Fibroblast of skin of right biceps (primary cell): ENCODE measurements at regions not wholly inside any gene's neighbourhood (a gene's known extent, or its start where the extent isn't known, plus 50 kb on each side); places are given as distances from the start of the nearest gene placed in this dataset.
"Not testable (repeated sequence)": the region's sequence is repeated elsewhere in the genome, so short reads cannot be mapped to it uniquely, and the experiment has no call there.

Experiments
- DNase-seq: peaks from one replicate; pipeline ENCODE4 v3.0.0-alpha.2; 2013

DNA sequence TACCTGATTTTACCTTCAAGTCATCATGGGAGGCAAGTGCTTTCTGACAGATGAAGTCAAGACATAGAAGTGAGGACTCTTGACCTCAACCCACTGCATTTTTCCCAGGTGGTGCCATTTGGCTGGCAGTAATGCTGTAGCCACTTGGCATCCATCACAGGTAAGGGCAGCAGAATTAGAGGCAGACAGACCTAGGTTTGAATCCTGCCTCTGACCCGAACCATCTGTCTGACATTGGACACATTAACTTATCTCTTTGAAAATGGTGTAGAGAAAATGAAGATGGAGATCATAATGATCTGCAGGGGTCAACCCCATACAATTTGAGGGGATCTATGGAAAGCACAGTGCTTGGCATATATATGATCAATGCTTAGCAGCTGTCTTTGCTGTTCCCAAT is 505.5 kb downstream of the NPIPA7 start:
- DNase-seq: no peak

DNA sequence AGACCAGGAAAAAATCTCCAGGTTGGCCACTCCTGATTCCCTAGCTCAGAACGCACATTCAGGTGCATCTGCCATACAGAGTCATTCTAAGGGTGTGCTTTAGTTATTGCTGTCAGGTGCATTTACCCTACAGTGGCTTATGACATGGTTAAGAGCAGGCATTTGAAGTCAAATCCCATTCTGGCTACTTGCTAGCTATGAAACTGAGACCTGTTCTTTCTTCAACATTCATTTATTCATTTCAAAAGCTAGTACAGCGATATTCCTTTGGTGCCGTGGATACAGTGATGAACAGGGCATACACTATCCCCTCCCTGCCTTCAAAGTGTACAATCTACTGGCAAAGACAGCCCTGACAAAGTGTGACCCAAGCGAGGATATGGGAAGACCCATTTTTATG is 508.3 kb downstream of the NPIPA7 start:
- DNase-seq: no peak

DNA sequence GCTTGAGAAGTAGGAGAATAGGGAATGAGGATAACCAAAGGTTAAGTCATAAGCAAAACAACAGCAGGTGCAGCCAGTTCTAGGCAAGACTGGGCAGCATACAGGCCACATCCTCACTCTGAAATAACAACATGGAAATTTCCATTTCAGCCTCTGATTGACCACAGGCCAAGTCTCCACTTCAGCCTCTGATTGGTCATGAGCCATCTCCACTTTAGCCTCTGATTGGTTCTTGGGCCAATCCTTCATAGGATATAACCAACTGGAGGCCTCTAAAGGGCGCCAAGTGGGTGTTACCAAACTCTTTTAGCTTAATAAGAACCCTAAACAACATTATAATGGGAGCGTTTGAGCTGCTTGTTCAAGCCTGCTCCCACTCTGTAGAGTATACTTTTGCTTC is 512.0 kb downstream of the NPIPA7 start:
- DNase-seq: no peak

DNA sequence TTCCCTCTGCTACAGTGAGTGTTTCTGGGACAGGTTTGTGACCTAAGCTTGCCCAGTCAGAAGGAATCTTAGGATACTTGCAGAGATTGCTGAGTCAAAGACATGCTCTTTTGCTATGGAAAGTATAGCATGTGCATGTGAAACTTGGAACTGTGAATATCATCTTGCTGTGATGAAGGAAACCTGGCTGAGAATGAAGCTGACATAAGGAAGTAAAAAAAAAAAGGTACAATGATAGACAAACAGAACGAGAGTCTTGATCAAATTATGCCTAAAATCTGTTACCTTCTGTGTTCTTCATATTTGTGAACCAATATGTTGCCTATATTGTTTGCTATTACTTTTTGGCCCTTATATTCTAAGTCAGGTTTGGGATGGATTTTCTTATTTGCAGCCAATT is 525.7 kb downstream of the NPIPA7 start:
- no peak for DNase-seq

DNA sequence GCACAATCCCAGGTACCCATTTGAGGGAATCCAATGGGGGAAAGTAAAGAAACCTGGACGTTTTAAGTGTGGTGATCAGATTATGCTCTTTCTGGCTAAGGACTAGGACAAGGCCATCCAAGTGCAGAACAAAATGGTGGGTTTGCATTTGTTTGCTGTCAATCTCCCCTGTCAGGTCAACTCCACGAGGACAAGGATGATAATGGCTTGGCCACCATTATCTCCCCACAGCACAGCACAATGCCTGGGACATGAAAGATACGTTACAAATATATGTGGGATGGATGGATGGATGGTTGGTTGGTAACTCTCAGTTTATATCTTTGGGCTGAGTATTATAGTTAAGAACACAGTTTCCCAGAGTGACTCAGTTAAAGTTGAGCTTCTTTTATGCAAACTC is 526.9 kb downstream of the NPIPA7 start:
- no peak for DNase-seq

DNA sequence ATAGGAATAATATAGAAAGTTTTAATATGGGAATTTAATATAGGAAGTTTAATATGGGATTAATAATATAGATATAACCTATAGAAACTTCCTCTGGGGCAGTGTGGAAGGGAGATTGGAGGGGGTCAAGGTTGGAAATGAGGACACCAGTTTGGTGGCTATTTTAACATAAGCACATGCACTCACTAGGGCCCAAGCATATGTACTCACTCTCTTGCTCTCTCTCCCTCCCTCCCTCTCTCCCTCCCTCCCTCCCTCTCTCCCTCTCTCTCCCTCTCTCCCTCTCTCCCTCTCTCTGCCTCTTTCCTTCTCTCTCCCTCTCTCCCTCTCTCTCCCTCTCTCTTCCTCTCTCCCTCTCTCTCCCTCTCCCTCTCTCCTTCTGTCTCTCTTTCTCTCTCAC is 528.1 kb downstream of the NPIPA7 start:
- no peak for DNase-seq

DNA sequence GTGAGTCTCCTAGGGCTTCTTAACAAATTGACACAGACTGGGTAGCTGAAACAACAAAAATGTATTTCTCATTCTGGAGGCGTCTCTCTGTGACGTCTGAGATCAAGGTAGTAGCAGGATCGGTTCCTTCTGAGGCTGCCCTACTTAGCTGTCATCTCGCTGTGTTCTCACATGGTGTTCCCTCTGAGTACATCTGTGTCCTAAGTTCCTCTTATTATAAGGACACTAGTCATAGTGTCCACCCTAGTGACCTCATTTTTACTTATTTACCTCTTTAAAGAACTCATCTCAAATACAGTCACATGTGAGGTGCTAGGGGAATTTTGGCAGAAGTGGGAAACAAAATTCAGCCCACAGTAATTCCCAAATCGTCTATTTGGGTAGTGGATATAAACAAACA is 529.1 kb downstream of the NPIPA7 start:
- DNase-seq: no peak

DNA sequence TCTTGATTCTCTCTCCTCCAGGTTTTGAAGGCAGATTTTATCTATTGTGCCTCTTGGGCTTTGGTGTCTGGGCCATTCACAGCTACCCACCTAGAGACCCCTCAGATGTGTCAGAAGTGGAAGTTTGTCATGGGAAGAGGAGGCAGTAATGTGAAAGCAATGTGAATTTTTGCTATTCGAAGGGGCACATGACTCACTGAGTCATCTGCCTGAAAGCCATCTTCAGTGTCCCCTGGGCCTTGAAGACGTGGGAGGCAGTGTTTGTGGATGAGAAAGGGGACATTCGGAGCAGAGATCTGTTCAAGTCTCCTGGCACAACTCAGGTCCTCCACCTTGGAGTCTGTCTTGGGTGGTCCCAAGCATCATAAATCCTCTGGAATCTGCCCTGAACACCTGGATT is 530.2 kb downstream of the NPIPA7 start:
- no peak for DNase-seq

DNA sequence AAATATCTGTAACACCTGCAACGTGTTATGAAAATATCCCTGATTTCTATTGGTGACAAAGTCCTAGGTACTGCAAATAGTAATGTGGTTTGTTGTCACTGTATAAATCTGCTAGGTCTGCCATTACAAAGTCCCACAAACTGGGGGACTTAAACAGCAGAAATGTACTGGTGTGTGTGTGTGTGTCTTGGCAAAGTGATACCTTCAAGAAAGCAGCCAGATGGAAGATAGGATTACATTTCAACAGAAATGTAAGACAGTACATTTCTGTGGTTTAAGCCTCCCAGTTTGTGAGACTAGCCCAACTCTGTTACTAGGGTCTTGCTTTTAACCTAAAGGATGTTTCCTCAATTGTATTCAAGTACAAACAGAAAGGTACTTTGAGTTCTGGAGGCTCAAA is 531.7 kb downstream of the NPIPA7 start:
- DNase-seq: no peak

DNA sequence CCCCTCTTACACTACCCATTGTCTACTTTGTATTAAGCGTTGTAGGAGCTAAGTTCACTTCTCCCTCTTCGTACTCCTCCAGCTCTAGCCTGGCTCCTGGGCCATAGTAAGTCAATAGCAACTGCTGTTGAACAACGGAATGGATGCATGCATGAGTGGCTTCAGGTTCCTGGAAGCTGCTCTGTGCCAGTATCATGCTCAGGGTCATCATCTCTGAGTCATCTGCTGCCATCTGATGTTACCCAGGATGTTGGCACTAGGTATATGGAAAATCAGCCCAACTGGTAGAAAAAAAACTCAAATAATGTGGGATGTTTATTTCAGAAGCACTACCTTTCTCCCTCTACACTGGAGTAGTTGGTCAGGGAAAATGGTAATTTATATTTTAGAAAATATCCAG is 536.8 kb downstream of the NPIPA7 start:
- DNase-seq: no peak

DNA sequence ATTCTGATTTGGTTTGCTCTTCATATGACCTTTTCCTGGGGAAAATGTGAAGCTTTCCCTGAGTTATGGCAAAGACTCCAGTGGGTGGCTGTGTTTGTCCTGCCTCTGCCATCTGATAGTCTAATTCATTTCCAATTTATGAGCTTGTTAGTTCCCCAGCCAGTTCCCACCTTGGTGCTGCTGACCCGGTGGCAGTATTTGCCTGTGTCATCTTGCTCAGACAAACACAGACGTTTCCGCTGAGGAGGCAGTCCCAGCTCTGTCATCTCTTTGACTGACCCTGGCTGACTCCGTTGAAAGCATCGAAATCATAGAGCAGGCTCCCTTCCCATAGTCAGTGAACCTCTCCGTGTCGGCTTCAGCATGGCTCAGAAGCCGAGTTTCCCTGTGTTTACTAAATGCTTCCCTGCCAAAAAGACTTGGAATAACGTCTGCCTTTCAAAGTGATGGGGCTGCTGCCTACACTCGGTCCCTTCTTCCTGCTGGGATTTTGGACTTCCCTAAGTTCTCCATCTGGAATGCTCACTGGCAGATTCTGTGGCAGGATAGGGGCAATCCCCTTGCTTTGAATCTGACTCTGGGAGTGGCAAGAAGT is 538.3 kb downstream of the NPIPA7 start:
- no peak for DNase-seq

DNA sequence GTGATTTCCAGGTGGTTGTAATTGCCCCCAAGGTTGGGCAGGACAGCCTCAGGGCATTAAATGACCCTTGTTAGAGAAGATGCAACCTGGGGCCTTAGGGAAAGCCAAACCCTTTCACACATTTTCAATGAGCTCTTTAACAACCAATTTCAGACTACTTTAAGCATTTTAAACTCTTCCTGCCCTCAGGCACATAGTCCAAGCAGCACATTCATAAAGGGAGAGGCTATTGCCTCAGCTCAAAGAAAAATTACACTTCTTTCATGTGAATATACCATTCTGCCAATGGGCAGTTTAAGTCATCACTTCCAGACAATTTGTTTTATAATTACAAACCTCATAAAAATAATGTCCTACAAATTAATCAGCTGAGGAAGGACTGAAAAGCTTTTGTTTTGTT is 544.5 kb downstream of the NPIPA7 start:
- no peak for DNase-seq

DNA sequence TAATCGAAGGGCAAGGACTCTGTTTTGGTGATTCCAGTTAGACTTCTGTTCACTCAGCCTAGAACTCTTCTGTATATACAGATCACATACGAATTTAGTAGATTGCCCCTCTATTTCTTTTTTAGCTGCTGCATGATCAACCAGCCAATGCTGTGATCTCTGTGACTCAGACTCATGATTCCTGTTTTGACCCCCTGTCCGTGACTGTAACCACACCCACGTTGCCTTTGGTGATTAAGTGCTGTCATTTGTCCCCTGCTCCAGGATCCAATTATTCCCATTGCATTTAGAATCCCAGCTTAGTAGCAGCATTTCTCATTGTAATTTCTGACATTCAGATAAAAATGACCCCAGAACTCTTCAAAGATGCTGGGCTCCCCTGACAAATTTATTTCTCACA is 545.7 kb downstream of the NPIPA7 start:
- DNase-seq: no peak

DNA sequence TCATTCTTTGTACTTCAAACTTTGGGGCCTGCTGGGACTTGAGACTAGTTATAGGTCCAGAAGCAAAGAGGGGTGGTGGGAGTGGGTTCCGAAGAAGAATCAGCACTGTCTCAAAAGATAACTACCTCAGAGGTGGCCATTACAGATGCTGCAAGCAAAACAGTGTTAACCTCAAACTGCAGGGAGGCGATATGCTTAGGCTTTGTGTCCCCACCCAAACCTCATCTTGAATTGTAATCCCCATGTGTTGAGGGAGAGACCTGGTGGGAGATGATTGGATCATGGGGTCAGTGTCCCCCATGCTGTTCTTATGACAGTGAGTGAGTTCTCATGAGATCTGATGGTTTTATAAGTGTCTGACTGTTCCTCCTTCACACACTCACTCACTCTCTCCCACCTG is 545.3 kb downstream of the XYLT1 start:
- no peak for DNase-seq

DNA sequence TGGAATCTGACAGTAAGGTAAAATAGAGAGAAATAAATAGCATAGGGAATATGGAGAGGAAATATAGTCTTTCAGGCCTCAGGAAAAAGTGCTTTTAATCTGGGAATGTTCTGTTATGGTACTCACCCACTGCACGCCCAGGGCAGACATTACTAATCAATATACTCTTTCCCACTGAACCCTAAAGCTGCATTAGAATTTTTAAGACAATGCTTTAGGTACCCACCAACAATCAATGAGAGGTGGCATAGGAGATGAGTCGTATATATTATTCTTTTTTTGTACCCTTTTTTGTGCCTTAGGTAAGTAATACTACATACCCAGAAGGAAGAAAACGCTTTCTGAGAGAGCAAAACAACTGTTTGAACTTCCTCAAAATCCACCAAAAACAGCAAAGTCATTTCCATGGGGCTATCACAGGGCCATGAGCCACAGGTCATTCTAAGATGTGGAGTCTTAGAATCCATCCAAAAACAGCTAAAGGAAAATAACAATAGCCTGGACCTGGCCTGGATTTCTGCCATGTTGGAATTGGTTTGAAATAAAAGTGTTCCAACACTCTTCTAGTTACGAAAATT is 542.1 kb downstream of the XYLT1 start:
- DNase-seq: no peak

DNA sequence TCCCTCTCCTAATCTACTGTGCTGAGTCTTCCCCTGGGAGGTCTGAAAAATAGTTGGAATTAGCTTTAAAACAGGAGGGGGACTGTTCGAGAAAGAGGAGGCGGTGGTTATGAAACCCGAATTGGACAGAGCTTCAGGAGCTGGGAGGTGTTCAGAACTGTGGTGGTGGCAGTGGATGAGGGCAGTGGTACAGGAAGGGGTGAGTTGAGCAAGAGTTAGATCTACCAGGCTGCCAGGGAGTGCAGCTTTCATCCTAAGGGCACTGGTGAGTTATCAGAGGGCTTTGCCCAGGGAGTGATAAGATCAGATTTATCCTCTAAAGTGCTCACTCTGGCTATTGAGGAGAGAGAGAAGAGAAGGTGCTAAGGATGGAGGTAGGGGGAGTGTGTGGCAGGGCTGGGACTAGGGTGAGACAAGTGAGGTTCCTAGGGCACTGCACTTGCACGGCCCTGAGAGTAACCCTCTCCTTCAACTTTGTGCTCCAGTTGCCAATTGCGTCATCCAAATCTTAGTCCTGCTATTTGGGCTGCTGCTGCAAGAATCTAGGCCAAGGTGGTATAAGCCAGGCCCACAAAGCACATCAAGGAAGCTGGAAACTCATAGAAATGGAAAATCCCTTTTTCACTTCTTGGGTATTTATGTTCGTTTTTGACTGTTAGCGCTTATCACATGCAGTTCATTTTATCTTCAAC is 540.3 kb downstream of the XYLT1 start:
- DNase-seq: no peak

DNA sequence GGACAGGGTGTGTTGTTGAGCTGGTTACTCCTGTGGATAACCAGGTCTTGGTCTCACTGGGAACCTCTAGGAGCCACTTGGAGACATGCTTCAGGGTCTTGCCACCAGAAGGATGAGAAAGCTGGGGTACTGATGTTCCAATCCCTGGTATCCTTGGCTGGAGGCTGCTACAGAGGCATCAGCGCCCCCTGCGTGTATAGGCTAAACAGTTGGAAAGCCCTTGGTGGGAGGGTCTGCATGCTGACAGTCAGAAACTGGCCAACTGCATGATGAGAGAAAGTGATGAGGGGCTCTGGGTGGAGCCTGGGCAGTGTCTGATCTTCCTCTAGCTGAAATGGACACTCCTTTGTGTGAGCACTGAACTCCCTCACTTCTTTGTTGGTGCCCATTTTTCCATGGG is 536.9 kb downstream of the XYLT1 start:
- no peak for DNase-seq

DNA sequence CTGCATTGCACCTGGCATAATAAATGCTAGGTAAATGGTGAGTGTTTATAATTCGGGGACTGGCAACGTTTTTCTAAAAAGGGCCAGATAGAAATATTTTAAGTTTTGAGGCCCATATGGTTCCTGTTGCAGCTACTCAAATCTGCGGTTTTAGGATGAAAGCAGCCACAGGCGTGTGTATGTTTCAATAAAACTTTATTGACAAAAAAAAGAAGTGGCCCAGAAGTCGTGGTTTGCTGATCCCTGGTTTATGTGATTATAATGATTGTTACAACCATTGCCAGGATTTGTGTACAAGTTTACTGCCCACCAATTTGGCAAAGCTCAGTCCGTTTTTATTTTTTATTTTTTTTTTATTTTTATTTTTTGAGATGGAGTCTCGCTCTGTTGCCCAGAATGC is 536.1 kb downstream of the XYLT1 start:
- DNase-seq: no peak

DNA sequence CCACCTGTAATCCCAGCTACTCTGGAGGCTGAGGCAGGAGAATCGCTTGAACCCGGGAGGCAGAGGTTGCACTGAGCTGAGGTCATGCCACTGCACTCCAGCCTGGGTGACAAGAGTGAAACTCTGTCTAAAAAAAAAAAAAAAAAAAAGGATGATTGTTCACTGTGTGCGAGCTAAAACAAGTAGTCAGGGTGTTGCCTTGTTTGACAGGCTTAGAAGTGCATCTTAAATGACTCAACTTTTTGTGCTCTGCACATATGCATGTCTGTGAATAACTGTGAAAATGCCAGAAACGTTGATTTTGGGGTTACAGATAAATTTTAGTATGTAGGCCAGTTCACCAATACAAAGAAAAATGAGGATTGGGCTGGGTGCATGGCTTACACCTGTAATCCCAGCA is 534.9 kb downstream of the XYLT1 start:
- DNase-seq: not testable (repeated sequence)

DNA sequence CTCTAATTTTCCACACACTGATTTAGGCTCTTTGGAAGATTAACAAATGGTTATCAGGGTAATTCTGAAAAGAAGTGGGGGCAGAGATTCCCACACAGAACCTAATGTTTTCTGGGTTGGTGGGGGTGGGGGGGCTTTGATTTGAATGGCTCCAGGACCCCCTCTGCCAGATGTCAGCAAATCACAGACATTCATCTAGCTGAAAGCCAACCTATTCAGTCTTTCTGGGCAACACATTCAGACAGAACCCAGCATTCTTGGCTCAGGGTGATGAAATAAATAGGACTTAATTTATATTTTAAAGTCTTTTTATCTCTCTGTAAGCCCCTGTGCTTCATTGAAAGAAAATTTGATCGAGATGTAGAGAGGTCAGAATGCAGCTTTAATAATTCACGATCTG is 533.2 kb downstream of the XYLT1 start:
- DNase-seq: no peak

DNA sequence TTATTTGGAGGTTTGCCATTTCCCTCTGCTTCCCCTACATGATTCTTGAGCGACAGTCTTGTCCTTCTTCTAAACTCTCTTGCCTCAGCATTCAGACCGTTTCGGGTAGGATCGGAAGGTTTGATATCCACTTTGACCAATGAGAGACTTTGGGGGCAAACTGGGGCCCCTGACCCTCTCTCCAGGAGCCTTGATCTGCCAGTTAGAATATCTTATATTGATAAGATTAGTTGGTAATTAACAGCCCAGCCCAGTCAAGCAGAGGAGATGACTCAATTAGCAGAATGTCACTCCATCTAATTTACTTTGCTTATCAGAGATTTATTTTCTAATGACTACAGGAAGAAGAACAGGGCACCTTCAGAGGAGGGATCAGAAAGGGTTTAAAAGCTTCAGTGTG is 532.8 kb downstream of the XYLT1 start:
- no peak for DNase-seq

DNA sequence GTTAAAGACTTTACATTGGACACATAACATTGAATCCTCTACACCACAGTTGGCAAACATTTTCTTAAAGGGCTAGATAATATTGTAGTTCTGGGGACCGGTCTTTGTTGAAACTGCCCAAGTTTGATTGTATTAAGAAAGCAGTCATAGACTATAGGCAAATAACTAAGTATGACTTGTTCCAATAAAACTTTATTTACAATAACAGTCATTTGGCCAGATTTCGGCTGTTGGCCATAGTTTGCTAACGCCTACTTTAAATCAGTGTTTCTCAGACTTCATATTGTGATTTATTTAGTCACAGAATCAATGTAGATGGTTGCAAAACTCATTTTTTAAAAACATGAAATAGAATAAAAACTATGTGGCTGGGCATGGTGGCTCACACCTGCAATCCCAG is 531.8 kb downstream of the XYLT1 start:
- no peak for DNase-seq

DNA sequence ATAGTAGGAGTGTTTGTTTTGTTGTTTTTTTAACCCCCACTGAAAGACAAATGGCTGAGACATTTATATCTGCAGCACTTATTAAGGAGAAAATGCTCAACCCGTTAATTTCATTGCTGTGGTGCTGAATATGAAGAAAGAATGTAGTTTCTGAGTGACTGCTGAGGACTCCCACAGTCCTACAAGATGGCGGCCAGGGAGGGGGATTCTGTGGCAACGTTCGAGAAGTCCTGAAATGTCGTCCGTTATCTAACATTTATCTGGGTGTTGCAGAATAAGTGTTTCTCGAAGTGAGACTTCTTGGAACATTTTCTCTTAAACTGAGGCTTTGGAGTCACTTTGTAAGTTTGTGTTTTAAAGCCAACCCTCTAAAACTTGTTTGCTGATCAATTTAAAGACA is 530.4 kb downstream of the XYLT1 start:
- no peak for DNase-seq

DNA sequence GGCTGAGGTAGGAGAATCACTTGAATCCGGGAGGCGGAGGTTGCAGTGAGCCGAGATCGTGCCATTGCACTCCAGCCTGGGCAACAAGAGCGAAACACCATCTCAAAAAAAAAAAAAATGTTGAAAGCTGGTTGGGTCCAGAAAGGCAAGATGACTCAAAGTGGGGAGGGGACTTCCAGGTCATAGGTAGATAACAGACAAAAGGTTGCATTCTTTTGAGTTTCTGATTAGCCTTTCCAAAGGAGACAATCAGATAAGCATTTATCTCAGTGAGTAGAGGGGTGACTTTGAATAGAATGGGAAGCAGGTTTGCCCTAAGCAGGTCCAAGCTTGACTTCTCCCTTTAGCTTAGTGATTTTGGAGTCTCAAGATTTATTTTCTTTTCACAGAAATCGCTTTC is 527.9 kb downstream of the XYLT1 start:
- not testable (repeated sequence) for DNase-seq

DNA sequence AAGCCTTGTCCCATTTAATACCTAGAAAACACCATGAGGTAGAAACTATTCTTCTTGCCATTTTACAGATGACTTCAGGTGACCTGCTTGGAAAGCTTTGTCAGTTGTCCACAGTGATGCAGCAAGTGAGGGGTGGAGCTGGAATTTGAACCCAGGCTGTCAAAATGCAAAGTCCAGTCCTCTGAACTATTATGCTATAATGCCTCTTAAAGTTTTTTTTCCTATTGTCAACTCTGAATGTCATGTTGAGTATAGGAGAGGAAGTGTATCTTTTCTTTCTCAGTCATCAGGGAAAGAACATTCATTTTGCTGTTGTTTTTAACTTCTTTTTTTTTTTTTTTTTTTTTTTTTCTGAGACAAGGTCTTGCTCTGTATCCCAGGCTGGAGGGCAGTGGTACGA is 525.6 kb downstream of the XYLT1 start:
- no peak for DNase-seq
